DMS53 treated with DMSO at 0.1 percent for 48 hours (cell line): ENCODE measurements at regions not wholly inside any gene's neighbourhood (a gene's known extent, or its start where the extent isn't known, plus 50 kb on each side); places are given as distances from the start of the nearest gene placed in this dataset.
A peak's percentile ranks its signal among the peaks of the same experiment; 100 is the strongest.

Experiments
- DNase-seq: peaks from one replicate; lab custom pipeline; 2025; ENCODE audit not compliant: unreplicated experiment; lab: John Stamatoyannopoulos, UW

DNA sequence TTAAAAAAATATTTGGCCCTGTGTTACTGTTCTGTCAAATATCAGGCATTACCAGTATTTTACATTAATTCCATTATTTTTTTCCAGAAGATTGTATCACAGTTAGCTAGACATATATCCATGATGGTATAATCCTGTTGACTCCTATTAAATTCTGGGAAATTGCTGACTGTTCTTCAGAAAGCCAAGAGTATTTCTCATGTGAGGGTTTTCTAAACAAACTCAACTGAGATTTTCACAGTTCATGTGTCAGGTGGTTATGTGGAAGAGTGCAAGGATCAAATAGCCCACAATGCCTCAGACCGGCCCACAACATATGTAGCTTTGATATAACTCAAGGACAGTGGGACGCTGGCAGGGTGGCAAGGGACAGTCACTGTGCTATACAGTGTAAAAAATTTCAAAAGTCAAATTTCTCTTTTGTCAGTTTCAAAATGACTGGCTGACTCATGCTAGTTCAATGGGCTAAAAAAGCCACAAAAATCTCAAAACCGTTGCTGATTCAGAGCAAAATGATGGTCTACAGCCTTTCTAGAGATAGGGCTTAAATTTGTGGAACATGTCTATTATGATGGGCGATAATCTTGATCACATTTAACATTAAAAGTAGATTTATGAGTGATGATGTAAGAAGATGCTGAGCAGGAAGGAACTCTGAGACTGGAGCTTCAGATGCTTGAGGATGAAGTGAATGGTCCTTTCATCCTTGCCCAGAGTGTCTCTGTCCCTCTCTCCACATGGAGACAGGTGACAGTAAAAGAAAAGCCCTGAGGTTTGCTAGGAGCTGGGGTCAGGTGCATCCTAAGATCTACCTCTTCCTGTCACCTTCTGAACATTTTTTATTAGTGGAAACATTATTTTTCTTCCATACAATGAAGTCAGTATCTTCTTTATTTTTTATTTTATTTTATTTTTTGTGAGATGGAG lies 175.8 kb upstream of the PIEZO2 start:
- DNase-seq: no peak

DNA sequence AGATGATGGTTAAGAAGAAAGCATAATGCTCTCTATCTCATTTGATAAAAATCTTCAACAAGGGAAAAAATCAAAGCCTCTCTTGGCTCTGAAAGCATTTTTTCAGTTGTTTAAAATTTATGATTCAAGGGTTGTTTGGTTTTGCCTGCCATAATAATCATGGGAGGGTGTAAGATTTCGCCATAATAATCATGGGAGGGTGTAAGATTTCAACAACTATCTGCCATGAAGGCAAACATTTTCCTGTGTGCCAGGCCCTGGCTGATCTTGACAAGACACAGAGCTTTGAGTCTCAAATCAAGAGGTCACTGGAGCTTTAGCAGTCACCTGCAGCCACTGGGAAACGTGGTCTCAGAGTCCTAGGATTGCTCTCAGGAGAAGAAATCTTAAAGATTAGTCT lies 175.1 kb upstream of the PIEZO2 start:
- DNase-seq: no peak

DNA sequence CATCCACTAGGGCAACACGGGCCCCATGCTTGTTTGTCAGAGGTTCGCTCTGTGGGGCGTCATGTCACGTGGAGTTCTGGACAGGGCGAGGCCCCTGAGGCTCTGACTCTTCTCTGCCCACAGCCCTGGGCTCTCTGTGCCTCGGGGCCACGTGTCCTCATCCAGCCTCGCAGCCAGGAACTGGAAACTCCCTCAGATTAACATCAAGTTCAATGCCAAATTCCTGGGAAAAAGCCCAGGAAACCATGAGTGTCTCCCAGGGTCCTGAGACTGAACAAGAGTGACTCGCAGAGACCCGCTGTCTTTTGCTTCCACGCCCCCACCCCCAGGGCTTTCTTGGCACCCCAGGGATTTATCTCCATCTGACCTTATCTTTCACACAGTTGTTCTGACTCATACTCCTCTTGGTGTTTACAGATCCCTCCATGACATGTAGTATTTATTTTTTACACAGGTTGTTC lies 174.0 kb upstream of the PIEZO2 start:
- no peak for DNase-seq

DNA sequence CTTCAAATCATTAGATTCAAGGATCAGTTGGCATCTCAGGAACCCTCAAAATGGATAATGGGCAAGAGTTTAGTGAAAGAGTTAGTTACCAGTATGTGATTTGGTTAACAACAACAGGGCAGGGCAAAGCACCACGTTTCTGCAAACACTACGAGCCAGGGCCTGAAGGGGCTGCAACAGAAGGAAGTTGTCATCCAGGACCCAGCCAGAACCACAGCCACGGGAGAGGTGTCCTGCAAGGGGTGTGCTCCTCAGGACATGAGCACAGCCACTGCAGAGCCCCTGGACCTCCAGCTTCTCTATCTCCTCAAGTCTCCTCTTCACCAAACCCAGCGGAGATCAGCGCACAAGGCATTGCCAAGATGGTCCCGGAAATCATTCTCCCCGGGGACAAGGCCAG lies 173.3 kb upstream of the PIEZO2 start:
- no peak for DNase-seq

DNA sequence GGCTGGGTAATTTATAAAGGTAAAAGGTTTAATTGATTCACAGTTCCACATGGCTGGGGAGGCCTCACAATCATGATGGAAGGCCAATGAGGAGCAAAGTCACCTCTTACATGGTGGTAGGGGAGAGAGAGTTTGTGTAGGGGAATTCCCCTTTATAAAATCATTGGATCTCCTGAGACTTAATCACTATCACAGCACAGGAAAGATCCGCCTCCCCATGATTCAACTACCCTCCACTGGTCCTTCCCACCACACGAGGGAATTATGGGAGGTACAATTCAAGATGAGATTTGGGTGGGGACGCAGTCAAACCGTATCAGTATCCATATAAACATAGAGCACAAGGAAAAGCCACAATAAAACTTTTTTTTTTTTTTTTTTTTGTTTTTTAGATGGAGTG lies 172.6 kb upstream of the PIEZO2 start:
- no peak for DNase-seq

DNA sequence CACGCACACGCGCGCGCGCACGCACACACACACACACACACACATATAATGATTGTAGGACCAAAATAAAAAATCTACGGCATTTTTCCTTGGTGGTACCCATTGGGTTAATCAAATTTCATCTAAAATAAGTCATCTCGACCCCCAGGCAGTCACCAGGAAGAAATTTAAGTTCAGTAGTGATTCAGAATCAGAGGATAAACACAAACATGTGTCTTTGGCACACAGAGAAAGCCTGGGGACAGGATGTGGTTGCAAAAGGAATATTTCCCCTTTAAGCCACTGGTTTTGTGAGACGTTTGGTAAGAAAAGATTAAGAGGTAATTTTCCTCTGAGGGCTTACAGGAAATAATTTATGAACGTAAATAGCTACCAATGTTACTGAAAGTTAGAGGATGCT lies 171.6 kb upstream of the PIEZO2 start:
- no peak for DNase-seq

DNA sequence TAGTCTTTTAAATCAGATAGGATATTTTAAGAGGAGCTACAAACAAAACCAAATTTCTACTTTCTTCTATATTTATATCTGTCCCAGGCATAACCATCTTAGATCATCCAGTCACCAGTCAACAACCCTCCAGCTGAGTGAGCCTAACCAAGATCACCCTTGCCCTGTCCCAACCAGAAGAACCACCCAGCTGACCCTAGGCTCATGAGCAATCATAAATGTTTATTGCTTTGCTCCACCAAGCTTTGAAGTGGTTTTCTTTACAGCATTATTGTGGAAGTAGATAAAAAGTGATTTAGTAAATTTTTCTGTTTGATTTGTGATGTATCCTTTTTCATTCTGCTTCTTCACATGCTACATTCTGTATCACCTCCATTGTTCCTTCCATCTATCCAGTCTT lies 167.2 kb upstream of the PIEZO2 start:
- no peak for DNase-seq

DNA sequence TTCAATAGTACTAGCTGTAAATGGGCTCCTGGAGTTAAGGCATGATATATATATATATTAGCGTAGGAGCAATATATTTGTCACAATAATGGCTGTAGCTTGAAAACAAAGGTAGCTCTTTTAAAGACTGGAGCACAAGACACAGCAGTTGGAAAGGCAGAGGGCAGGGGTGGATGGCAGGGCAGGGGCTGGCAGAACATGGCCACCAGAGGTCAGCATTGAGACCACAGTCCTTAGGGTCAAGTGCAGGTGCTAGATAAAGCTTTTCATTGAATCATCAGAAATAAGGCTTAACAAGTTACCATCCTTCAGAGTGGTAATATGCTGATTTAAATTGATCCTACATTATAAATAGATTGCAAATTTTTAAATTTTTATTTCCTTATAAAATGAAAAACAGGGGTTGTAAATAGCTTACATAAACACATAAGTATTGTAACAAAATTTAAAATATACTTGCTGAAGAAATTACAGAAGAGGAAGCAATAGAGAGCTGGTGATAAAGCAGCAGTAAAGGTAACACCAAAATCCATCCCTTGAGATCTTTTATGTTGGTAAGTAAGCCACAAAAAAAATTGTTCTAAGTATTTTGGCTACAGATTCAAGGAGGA lies 161.2 kb upstream of the PIEZO2 start:
- peak; percentile 48 for DNase-seq

DNA sequence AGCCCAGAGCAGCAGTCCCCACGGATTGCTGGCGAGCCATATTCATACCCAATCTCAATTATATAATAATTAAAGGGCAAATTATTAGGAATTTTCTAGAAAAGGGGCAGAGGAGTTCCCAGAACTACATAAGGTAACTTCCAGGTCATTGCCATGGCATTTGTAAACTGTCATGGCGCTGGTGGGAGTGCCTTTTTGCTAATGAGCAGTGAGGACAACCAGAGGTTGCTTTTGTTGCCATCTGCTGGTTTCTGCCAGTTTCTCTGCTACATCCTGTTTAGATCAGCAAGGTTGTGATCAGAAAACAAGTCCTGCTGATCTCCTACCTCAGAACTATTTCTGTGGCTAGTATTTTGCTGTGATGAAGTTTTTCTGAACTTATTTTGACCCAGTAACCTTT lies 159.8 kb upstream of the PIEZO2 start:
- no peak for DNase-seq

DNA sequence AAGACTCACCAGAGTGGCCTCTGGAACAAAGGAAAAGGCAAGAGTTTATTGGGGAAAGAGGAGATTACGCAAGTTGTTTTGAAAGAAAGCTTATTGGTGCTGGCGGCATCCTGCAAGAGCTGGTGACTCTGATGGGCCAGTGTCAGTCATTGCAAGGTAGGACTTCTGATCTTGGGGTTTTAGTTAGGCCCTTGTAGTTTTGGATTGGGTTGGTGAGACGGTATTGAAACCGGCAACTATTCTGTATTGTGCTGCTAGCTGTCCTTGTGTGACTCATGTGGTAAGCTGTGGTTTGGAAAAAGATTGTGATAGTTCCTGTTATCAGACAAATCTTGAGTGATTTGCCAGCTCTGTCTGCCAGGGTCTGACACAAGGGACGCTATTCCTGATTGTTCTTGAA lies 159.1 kb upstream of the PIEZO2 start:
- DNase-seq: no peak

DNA sequence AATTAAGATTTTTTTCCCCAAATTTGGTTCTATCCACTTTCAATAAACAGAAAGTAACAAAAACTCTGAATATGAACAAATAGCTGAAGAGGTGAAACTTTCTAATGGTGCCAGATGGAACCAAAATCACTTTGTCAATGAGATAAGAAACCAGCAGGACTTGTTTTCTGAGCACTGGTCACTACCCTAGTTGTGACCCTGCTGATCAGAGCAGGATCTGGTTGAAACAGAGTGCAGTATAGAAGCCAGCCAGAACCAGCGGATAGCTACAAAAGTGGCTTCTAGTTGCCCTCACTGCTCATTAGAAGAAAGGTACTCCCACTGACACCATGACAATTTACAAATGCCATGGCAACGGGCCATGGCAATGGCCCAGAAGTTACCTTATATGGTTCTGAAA lies 158.3 kb upstream of the PIEZO2 start:
- no peak for DNase-seq

DNA sequence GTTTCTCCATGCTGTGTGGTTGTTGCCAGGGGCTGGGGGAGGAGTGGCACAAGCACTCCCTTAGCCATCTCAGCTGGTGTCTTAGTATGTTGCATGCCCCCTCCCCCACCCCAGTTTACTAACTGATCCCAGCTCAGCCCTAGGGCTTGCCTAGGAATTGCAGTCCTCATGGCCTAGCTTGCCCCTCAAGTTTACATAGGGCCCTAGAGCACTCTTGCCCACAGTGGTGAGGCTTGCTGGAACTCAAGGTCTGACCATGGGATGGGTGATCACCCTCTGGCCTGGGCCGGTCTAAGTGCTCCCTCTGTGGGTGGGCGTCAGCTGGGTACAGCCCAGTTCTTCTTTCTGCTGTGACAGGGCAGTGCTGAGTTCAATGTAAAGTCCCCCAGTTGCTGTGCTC lies 156.1 kb upstream of the PIEZO2 start:
- DNase-seq: no peak

DNA sequence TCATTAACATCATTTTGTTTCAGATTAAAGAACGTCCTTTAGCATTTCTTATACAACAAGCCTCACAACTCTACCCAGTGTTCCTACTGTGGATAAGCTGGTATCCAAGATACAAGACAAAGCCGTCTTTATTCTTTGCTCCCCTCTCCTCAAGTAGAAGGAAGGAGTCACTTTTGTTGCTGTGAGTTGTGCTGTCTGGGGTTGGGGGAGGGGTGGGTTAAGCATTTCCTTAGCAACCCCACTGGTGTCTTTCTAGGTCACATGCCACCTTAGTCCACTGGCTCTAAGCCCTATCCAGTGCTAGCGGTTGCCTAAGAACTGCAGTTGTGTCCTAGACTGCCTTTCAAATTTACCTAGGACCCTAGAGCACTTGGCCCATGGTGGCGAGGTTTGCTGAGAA lies 155.6 kb upstream of the PIEZO2 start:
- DNase-seq: no peak

DNA sequence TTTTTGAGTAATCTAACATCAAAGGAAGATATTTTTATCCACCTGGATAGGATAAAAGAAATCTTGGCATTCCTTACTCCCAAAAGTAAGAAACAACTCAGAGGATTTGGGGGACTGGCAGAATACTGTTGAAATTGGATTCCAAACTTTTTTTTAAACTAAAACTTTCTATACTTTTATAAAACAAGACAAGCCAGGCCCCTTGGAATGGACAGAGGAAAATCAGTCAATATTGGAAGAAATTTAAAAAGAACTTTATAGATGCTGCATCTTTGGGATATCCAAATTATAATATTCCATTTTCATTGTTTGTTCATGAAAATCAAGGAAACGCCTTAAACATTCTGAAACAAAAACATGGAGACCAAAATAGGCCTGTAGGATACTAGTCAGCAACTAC lies 147.6 kb upstream of the PIEZO2 start:
- DNase-seq: no peak

DNA sequence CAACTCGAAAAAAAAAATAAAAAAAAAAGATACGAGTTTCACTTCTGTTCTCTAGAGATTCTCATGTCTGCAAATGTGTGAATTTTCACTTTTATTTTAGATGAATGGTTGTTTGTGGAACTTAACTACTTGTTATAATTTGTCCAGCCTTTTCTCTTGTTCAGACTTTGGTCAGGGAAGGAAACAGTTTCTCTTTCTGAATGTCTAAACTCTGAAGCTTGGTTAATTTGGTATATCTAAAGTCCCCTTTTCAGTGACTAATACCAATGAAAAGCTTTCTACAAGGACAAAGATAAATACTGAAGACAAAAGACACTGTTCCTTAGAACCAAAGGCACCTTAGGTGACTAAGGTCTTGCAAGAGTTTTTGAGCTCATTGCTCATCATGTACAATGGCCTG lies 144.4 kb upstream of the PIEZO2 start:
- DNase-seq: no peak

DNA sequence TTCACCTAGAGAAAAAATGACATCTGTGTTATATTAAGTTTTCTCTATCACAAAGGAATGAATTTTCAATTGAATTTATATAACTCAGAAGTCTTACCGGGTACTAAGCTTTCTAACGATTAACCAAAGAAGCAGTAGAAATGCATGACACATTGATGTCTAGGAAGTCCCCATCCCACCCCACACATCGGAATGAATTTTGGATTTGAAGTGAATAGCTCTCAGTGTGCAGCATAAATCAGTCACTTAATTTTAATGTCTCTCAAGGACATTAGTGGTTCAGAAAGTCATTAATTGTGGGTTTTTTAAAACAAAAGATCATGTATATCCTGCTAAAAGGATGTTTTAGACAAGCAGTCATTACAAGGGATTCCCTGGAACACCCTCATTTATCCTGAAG lies 141.4 kb upstream of the PIEZO2 start:
- DNase-seq: no peak

DNA sequence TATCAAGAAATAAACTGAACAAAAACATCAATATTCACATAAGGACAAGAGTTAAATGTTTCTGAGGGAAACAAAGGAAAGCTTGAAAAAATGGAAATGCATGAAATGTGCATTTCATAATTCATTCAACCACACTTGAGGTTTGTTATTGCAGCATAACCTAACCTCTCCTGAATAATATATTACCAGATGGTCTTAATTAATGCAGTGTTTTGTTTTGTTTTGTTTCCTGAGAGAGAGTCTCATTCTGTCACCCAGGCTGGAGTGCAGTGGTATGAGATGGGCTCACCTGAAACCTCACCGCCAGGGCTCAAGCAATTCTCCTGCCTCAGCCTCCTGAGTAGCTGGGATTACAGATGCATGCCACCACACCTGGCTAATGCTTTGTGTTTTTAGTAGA lies 139.9 kb upstream of the PIEZO2 start:
- no peak for DNase-seq

DNA sequence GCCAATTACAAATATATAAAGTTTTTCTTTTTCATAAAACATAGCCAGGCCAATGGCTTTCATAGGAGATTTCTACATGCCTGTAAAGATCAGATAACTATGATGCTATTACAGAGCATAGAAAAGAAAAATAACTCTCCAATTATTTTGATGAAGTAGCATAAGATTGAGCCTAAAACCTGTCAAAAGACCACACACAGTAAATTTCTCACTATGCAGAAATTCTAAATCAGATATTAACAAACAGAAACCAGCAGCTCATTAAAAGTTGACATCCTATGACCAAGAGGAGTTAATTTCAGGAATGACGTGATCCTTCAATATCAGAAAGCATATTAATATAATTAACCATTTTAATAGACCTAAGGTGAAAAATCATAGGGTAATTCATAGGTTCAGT lies 139.0 kb upstream of the PIEZO2 start:
- no peak for DNase-seq

DNA sequence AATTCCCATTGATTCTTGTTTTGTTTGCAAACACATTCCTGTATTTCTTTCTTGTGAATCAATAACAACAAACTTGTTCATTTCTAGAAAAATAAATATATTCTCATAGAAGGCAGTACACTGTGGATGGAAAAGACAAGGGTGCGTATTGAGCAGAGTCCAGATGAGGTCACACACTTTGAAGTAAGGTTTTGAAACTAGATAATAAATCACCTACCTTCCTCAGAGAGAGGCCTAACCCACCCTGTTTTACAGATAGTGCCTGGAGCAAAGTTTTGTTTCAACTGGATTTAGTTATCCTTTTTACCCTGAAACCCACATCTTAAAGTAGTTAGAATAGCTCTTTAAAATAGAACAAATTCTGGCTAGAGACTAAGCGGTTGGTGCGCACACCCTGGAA lies 137.1 kb upstream of the PIEZO2 start:
- no peak for DNase-seq

DNA sequence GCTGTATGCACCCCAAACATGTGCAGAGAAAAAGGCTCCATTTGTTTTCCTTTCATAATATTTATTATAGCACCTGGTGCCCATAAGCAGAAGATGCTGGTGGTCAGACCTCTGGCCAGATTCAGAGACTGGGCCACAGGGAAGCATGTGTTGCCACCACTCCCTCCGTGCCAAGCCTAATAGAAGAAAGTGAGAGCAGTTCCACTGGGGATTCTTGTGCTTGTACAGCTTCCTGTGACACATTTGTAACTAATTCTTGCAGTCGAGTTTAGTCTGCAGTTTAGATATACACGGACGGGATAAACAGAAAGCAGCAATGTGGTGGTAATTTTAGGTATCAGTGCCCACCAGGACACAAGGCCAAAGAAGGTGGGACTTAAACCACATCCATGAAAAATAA lies 135.4 kb upstream of the PIEZO2 start:
- DNase-seq: no peak

DNA sequence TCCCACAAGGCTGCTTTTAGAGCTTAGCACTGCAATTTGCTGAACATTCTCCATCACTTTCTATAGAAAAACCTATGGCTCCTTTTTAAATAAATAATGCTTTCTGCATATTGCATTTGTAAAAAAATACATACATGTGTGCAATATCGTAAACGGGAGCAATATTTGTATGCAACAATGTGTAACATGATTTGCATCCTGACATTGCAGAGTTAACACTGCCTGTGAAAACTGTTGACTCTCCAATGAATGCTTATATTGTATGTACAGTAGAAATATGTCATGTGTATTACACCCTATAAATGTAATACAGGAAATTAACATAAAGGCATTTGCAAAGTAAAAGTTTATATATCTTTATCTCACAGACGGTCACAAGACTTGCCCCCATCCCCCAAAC lies 135.0 kb upstream of the PIEZO2 start:
- no peak for DNase-seq

DNA sequence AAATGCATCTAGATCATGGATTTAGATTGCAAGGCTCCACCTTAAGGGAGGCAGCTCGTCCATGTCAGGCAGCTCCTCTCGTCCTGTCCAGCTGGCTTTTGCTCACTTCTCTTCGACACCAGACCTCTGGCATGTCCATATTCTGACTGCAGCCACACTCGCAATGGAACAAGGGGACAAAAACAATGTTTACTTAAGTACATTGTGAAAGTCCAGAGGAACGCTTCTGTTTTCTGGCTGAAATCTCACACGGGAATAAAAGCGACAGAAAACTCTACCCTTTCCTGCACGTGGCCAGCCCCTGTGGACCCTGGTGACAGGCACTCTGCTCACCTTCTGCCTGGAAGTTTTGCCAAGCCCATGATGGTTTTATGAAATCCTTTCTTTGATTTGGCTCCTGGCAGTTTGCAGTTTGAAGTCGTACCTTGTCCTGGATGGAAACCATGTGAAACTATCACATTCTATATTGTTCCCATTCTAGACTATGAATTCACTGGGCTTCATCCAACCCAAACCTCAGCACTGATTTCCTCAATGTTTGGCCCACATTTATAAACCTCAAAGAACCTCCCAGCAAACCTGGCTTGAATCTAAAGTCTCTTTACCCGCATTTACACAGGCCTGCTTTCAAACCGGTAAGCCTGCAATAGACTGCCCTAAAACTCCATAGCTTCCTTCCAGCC lies 134.3 kb upstream of the PIEZO2 start:
- no peak for DNase-seq
